ENCODE measurements at regions not wholly inside any gene's neighbourhood (a gene's known extent, or its start where the extent isn't known, plus 50 kb on each side); places are given as distances from the start of the nearest gene placed in this dataset.
"Not testable (repeated sequence)": the region's sequence is repeated elsewhere in the genome, so short reads cannot be mapped to it uniquely, and the experiment has no call there.

- DNase-seq = no peak
Measured at GRCh38 chr5:60162441-60162840, 268.9 kb upstream of the PDE4D start.

- DNase-seq = no peak
Measured at GRCh38 chr5:60161340-60161934, 267.9 kb upstream of the PDE4D start.

DNA sequence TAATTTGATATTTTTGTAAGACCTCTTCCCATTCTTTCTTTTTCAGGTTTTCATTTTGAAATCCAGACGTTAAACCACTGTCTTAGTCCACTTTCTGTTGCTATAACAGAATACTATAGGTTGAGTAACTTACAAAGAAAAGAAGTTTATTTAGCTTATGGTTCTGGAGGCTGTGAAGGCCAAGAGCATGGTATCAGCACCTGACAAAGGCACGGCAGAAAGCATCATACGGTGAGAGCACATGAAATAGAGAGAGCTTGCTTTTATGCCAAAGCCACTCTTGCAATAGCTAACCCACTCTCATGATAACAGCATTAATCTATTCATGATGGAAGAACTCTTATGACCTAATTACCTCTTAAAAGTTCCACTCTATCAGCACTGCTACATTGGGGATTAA, 255.6 kb upstream of the PDE4D start:
- DNase-seq = no peak

- no peak for DNase-seq
Measured at GRCh38 chr5:60148366-60148765, 254.8 kb upstream of the PDE4D start.

- no peak for DNase-seq
Measured at GRCh38 chr5:60147791-60148190, 254.3 kb upstream of the PDE4D start.

DNA sequence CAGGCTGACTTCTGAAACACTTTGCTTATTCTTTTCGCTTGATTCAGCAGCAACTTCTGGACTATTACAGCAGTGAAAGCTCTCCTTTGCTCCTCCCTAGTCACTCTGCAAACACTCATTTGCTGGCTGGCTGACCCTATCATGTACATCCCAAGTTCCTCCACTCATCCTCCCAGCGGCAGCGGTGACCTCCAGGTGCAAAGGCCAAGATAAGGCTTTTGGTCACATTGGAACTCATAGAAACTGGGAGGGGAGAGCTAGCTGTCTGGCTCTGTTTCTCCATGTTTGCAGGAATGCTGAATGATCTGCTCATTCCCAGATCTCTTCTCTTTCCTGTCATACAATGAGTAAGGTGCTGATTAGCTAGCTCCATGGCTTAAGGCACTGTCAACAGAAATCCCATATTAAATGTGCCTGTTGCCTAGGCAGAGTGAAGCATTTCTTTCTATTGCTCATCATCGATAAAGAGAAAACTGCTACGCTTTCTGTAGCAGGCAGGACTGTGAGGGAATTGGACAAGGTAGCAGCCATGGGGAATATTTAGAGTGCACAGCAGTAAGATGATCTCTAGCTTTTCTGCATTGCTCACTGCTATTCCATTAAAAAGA, 250.5 kb upstream of the PDE4D start:
- no peak for DNase-seq

DNA sequence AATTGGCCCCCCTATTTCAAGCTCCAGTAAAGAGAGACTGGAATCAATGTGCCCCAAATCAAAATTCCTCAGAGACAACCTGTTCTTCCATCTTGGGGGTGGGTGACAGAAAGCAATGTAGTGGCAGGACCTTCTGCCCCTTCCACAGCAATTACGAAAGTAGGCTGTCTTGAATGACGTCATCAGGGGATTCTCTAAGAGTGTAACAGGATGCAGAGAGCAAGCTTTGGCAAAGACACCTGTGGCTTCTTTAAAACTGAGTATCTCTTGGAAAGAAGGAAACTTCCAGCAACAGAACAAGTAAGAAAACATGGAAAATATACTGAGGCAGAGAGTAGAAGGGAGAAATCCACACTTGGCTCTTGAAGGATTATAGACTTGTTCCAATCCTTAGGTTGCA, 247.6 kb upstream of the PDE4D start:
- DNase-seq = no peak

DNA sequence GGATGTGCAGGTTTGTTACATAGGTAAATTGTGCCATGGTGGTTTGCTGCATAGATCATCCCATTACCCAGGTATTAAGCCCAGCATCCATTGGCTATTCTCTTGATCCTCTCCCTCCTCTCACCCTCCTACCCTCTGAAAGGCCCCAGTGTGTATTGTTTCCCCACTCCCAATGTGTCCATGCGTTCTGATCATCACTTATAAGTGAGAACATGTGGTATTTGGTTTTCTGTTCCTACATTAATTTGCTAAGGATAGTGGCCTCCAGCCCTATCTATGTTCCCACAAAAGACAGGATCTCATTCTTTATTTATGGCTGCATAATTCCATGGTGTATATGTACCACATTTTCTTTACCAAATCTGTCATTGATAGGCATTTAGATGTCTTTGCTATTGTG, 243.3 kb upstream of the PDE4D start:
- DNase-seq = no peak

GRCh38 chr5:60131504-60131903, 238.0 kb upstream of the PDE4D start:
- no peak for DNase-seq

DNA sequence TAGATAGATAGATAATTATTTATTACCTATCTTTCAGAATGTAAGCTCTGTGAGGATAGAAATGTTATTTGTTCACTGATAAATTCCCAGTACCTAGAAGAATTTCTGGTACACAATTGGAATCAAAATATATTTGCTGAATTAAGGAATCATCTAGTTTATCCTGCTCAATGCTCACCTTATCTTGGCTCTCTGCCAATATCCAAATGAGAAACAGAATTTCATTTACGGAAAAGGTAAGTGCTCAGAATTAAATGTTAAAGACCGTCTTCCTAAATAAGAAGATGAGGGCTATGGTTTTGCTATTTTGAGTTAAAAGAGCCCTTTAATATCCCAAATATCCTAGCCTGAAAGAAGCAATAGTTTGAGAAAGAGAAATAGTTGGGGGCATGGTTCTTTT, 232.1 kb upstream of the PDE4D start:
- DNase-seq = no peak

DNA sequence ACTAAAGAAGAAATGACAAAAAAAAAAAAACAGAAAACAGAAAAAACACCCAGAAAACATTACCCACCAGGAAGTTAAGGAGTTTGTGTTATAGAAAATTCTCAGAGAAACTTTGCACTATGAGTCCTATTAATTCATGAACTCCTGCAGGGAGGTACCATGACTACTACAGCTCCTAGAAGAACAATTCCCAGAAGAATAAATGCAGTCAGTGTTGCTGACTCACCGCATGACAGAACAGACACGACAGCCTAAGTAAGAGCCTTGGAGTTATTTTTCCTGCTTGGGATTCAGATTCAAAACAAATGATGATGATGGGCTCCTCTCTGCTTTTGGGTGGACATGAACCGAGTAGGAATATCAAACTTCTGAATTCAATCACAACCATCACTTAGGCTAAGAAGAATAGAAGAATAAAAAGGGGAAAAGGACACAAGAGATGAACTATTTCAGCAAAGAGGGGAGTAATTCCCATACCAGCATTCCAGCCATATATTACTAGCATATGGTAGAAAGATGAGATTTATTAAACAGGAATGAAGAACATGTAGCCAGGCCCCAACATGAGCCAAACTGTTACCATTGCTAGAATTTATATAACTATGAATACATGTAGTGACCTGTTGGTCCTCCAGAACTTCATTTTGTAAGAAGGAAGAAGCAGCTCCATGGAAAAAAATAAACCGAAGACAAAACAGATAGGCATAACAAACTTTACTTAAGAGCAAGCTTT, 209.6 kb upstream of the PDE4D start:
- no peak for DNase-seq

DNA sequence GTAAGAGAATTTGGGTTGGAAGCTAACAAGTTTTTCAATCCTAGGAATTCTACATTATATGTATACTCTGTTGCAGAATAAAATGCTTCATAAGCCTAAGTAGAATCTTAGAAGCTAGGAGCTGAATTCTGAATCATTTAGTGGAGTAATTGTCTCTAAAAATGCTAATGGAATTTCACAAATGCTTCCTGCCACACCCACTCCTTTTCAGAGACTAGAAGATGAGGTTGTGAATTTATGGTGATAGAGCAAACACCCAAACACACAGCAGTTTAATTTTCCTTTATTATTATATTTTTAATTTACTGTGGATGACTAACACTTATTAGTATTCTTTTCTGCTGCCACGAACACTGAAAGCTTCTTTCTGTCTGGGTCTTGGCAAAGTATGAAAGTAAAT, 208.0 kb upstream of the PDE4D start:
- DNase-seq = no peak

DNA sequence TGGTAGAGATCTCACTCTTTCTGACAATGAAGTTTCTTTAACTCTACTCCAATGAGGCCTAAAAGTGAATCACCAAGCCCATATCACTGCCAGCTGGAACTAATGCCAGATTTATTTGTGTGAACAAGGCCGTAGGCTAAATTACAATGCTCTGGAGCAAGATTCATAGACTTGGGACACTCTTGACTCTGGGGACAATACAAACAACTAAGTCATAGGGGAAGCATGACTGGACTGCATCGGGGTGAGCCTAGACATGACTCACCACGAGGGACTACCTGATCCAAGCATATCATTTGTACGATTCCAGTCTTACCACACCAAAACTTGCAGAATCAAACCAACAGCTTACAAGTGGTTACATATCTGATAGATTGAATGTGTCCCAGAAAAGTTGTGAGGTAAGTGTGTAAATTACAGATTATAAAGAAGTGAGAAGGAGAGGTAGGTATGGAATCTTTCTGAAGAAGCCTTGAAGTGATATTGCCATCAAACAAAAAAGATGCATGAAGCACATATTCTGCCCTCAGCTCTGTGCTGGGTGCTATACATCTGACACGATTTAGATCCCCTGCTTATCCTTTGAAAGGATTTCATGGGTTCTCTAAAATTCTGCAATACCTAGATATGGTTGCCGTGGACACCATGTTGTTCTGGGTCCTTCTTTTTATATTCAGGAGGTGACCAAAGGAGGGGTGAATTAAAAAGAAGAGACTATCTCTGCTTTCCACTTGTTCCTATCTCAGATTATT, 199.3 kb upstream of the PDE4D start:
- no peak for DNase-seq

DNA sequence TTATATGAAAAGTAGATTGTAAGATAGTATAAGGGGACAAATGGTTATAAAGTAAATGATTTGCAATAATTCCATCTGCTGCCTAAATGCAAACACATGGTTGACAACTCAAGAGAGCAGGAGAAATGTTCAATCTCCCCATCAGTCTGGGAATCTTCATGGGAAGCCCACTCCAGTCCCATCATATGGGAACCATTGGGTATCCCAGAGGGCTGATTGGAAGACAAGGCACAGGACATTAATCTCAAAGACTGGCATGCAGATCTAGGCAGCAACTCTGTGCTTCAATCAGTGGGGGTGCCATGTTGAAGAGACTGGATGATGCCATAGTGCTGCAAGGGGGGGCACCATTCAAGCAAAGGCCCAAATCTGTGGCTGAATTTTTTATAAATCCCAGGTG, 193.1 kb upstream of the PDE4D start:
- DNase-seq = no peak

DNA sequence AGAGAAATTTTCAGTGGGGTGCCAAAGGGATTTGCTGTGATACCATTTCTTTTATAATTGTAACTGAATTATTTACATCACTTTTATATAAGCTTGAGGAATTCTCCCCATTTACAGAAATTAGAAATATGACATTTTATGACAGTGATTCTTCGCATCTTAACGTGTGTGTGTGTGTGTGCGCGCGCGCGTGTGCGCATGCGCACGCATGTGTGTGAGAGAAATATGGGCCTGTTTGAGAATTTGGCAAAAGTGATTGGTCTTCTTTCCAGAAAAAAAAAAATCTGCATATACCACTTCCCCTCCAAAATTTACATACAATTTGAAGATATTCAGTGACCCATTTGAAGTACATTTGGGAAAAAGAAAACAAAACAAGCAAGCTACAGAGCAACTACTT, 190.7 kb upstream of the PDE4D start:
- DNase-seq = no peak

DNA sequence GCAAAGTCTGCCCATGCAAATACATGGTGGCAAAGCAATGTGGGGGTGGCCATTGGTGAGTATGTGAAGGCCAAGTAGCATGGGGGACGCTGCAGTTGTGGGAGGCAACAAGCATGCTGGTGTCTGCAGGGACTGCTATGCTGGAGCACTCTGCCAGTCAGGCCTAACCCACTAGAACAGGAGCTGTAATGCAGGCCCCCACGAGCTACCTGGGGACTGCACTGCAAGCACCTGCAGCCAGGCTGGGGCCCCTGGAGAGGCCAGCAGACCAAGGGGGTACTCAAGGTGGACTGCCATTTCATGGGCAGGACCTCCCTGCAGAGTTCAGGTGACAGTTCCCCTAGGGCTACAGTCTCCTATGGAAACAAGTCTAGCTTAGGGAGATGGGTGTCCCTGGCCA, 183.8 kb upstream of the PDE4D start:
- no peak for DNase-seq

DNA sequence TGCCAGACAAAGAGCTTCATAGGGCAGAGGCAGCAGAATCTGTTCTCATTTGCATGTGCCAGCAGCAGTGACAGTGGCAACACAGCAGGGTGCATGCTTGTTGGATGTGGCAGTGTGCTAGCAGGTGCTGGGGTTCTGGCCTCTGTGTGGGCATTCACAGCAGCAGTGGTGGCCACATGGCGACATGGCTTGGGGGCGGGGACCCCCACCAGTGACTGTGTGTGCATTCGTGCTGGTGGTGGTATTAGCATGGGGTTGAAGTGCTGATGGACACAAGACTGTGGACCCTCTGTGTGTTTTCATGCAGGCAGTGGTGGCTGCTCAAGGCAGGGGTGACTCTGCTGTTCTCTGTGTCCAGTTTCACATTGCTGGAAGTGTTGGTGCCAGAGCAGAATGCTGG, 183.2 kb upstream of the PDE4D start:
- no peak for DNase-seq

DNA sequence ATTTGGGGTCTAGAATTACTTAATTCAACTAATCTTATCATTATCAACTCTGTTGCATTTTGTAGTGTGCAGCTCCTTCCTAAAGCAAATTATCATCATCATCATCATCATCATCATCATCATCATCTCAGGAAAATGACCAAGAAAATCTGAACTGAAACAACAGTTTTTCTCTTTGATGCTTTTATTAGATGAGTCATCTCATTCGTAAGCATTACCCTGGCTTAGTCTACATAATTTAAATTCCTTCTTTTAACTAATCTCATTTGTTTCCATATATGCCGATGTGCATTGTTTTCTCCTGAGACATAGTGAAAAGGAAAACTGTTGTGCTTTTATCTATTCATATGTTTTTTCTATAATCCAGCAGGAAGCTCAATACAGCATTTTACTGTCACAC, 173.0 kb upstream of the PDE4D start:
- DNase-seq = no peak

DNA sequence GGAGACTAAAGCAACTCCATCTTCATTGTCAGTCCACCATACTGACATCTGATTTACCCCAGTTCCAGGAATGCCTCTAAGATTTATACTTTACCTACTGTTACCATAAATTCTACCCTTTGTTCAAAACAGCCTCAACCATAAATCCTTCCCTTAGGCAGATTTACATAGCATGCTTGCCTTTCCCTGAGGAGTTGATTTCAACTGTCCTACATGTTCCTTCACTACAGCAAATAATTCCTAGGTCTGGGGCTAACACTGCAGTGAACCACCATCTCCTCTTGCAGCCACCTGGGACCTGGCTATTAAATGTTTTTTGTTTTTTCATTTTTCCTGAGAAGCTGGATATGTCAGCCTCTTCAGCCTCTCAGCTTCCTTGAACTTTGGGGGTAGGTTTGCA, 166.9 kb upstream of the PDE4D start:
- DNase-seq = no peak

DNA sequence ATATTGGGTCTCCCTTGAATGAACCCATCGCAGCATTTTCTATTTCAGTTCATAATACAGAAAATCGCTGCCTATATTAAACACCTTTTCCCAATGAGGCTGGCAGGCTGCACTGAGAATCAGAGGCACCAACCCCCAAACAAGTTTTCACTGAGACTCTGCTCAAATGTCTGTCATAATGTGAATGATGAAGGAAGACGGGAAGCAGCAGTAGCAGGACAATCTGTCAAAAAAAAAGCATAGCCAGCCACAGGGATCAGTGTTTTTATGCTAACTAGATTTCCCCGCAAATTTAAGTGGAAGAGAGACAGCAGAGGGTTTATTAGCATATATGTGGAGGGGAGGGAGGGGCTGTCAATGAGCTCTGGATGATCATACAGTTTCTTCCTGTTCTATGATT, 162.7 kb upstream of the PDE4D start:
- DNase-seq = no peak

- no peak for DNase-seq
Measured at GRCh38 chr5:60055168-60055567, 161.6 kb upstream of the PDE4D start.

- DNase-seq = not testable (repeated sequence)
Measured at GRCh38 chr5:60041996-60042664, 148.6 kb upstream of the PDE4D start.

DNA sequence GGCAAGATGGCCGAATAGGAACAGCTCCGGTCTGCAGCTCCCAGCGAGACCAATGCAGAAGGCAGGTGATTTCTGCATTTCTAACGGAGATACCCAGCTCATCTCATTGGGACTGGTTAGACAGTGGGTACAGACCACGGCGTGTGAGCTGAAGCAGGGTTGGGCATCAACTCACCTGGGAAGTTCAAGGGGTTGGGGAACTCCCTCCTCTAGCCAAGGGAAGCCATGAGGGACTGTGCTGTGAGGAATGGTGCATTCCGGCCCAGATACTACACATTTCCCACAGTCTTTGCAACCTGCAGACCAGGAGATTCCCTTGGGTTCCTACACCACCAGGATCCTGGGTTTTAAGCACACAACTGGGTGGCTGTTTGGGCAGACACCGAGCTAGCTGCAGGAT, 148.0 kb upstream of the PDE4D start:
- DNase-seq = not testable (repeated sequence)

Data from GOT3 (cell line).